B cell (primary cell): ENCODE measurements at regions not wholly inside any gene's neighbourhood (a gene's known extent, or its start where the extent isn't known, plus 50 kb on each side); places are given as distances from the start of the nearest gene placed in this dataset.

Experiments
- ATAC-seq: fragments of 200-7000 bp; cut with Tn5 transposase; one replicate; pipeline ENCODE4 v1.10.0; 2021; ENCODE audit warnings: low read depth, mild to moderate bottlenecking, moderate number of reproducible peaks, moderate library complexity
- CTCF ChIA-PET: fragments of 350-600 bp; sonication (Branson Sonifier 250); formaldehyde crosslinking; loops from one replicate; lab custom pipeline; 2021; ENCODE audit warnings: antibody characterized with exemption, inconsistent platforms; lab: Charles Lee
- POLR2A ChIA-PET: fragments of 350-600 bp; sonication (Branson Sonifier 250); formaldehyde crosslinking; loops from one replicate; lab custom pipeline; 2021; ENCODE audit warnings: antibody characterized with exemption; lab: Charles Lee
- DNase-seq: peaks from one replicate; pipeline ENCODE4 v3.0.0; 2013
- H2AFZ ChIP-seq: 2 replicates; pipeline ENCODE4 v1.6.1; 2012; ENCODE audit warnings: mild to moderate bottlenecking, low read depth, low read length; ENCODE audit not compliant: insufficient read depth, poor library complexity, severe bottlenecking
- H3K27ac ChIP-seq, 2 donors: 1 replicate in 1 of 2; 2 replicates in 1 of 2; pipeline ENCODE4 v1.5.1; 2012 to 2013; ENCODE audit warnings: low read length in 2 of 2, mild to moderate bottlenecking in 2 of 2, moderate library complexity in 1 of 2
- H3K27me3 ChIP-seq, 4 experiments: fragments of 200-600 bp in 1 of 4; sonication (generic) in 1 of 4; replicated peaks in 1 of 4; 1 replicate in 2 of 4; 2 replicates in 2 of 4; pipeline versions ENCODE4 v1.6.1 to v1.7.0; 2013 to 2016; ENCODE audit warnings: low read length in 3 of 4, mild to moderate bottlenecking in 2 of 4, mixed read lengths in 1 of 4, moderate library complexity in 1 of 4; ENCODE audit not compliant: insufficient read depth in 4 of 4, control insufficient read depth in 3 of 4; ENCODE audit errors: control extremely low read depth in 1 of 4
- H3K36me3 ChIP-seq, 2 experiments: replicated peaks in 1 of 2; 1 replicate in 1 of 2; 2 replicates in 1 of 2; pipeline versions ENCODE4 v1.6.1 to v1.7.1; 2013; ENCODE audit warnings: low read length in 1 of 2; ENCODE audit not compliant: insufficient read depth in 2 of 2, control insufficient read depth in 1 of 2; ENCODE audit errors: control extremely low read depth in 1 of 2, extremely low read depth in 1 of 2
- H3K4me1 ChIP-seq, 2 donors: fragments of 200-600 bp in 1 of 2; sonication (generic) in 1 of 2; 1 replicate in 1 of 2; 2 replicates in 1 of 2; pipeline versions ENCODE4 v1.5.1 to v1.6.1; 2013 to 2017; ENCODE audit warnings: low read length in 2 of 2; ENCODE audit not compliant: control insufficient read depth in 2 of 2, insufficient read depth in 2 of 2
- H3K4me2 ChIP-seq: replicated peaks from 2 replicates; pipeline ENCODE3; 2012; ENCODE audit warnings: mild to moderate bottlenecking, low read depth, low read length; ENCODE audit not compliant: poor library complexity, severe bottlenecking
- H3K4me3 ChIP-seq, 5 experiments: fragments of 200-600 bp in 1 of 5; sonication (generic) in 1 of 5; 1 replicate in 3 of 5; 2 replicates in 2 of 5; pipeline versions ENCODE4 v1.5.1 to v1.7.0; 2011 to 2016; ENCODE audit warnings: low read length in 4 of 5, mild to moderate bottlenecking in 4 of 5, low read depth in 2 of 5, control low read depth in 1 of 5, moderate library complexity in 1 of 5; ENCODE audit not compliant: insufficient read depth in 1 of 5; ENCODE audit errors: control extremely low read depth in 1 of 5, extremely low read depth in 1 of 5
- H3K79me2 ChIP-seq: fragments of 200-600 bp; sonication (generic); one replicate; pipeline ENCODE4 v1.6.0; 2016; ENCODE audit warnings: low read length; ENCODE audit not compliant: control insufficient read depth, insufficient read depth
- H3K9ac ChIP-seq: fragments of 200-600 bp; sonication (generic); 2 replicates; pipeline ENCODE4 v1.6.1; 2017; ENCODE audit warnings: mild to moderate bottlenecking, low read length, moderate library complexity
- H3K9me3 ChIP-seq, 3 donors: one replicate each; pipeline versions ENCODE4 v1.6.1 to v1.7.1; 2013; ENCODE audit warnings: low read length in 2 of 3; ENCODE audit not compliant: control insufficient read depth in 2 of 3, insufficient read depth in 1 of 3; ENCODE audit errors: control extremely low read depth in 1 of 3
- H4K20me1 ChIP-seq: 2 replicates; pipeline ENCODE4 v1.6.0; 2012; ENCODE audit warnings: mild to moderate bottlenecking, low read length; ENCODE audit not compliant: insufficient read depth, control insufficient read depth, poor library complexity, severe bottlenecking
- H3K27ac Mint-ChIP-seq: one replicate; pipeline ENCODE4 v1.8.0; 2021; ENCODE audit warnings: mixed read lengths
- H3K27me3 Mint-ChIP-seq: one replicate; pipeline ENCODE4 v1.8.0; 2021; ENCODE audit warnings: mixed read lengths
- H3K4me1 Mint-ChIP-seq: one replicate; pipeline ENCODE4 v1.8.0; 2021; ENCODE audit warnings: mixed read lengths
- H3K4me3 Mint-ChIP-seq: one replicate; pipeline ENCODE4 v1.8.0; 2021; ENCODE audit warnings: mixed read lengths
- H3K9me3 Mint-ChIP-seq: one replicate; pipeline ENCODE4 v1.8.0; 2022; ENCODE audit warnings: mixed read lengths; ENCODE audit not compliant: insufficient read depth
- EZH2 ChIP-seq: IDR thresholded peaks from 2 replicates; pipeline ENCODE4 v1.6.1; 2012; ENCODE audit warnings: borderline replicate concordance, low read depth, mild to moderate bottlenecking, moderate library complexity, low read length; ENCODE audit not compliant: insufficient read depth, poor library complexity, severe bottlenecking
- WGBS: methylation state at CpG from one replicate; pipeline ENCODE4 v1.1.5; 2013; ENCODE audit warnings: missing lambda C conversion rate; ENCODE audit not compliant: insufficient coverage; 5-methylcytosine and 5-hydroxymethylcytosine counted together
- intact Hi-C: fragments of 100-400 bp; cut with micrococcal nuclease; formaldehyde crosslinking; loops from one replicate; pipeline ENCODE4 v1.10.0; 2022
- TF ChIP-seq, protein P1 (sequence below): fragments of 200-600 bp; IDR thresholded peaks from one replicate; pipeline ENCODE4 v1.8.0; 2022; ENCODE audit warnings: antibody characterized with exemption, mild to moderate bottlenecking

DNA sequence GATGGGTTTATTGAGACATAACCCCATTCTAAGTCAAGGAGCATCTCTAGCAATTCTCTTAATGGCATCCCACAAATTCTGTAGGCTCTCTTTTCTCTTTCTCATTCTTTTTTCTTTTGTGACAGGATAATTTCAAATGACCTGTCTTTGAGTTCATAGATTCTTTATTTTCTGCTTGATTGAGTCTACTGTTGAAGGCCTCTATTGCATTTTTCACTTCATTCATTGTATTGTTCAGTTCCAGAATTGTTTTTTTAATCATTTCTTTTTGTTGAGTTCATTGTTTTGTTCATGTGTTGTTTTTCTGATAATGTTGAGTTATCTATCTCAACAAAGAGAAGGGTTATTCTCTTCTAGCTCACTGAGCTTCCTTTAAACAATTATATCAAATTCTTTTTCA is 144.7 kb upstream of the IL12B start:
- H3K4me3 Mint-ChIP-seq = no peak overlapping the region
- H4K20me1 ChIP-seq = no peaks in the 10 kb centered on the region
- no peak overlapping the region for H3K27ac ChIP-seq
- peaks cover 12% of the 10 kb centered on the region for H3K4me1 Mint-ChIP-seq
- no peak overlapping the region for H2AFZ ChIP-seq
- H3K27ac Mint-ChIP-seq = no peak overlapping the region
- no peak for DNase-seq
- H3K9me3 ChIP-seq = peaks cover 0 to 22% (median 8%) of the 10 kb centered on the region in 3 donors
- no peak overlapping the region for H3K4me3 ChIP-seq
- no peak overlapping the region for H3K4me2 ChIP-seq
- TF ChIP-seq EZH2 = no peak
- TF ChIP-seq, protein P1, sequence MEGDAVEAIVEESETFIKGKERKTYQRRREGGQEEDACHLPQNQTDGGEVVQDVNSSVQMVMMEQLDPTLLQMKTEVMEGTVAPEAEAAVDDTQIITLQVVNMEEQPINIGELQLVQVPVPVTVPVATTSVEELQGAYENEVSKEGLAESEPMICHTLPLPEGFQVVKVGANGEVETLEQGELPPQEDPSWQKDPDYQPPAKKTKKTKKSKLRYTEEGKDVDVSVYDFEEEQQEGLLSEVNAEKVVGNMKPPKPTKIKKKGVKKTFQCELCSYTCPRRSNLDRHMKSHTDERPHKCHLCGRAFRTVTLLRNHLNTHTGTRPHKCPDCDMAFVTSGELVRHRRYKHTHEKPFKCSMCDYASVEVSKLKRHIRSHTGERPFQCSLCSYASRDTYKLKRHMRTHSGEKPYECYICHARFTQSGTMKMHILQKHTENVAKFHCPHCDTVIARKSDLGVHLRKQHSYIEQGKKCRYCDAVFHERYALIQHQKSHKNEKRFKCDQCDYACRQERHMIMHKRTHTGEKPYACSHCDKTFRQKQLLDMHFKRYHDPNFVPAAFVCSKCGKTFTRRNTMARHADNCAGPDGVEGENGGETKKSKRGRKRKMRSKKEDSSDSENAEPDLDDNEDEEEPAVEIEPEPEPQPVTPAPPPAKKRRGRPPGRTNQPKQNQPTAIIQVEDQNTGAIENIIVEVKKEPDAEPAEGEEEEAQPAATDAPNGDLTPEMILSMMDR = no peak
- no peak overlapping the region for H3K9ac ChIP-seq
- CTCF ChIA-PET = no interaction called here
- H3K27me3 Mint-ChIP-seq = no peaks in the 10 kb centered on the region
- ATAC-seq = no peak
- H3K27me3 ChIP-seq = no peaks in the 10 kb centered on the region
- H3K9me3 Mint-ChIP-seq = peaks cover 11% of the 10 kb centered on the region
- intact Hi-C loops = no loop called here
- H3K36me3 ChIP-seq = no peaks in the 10 kb centered on the region
- H3K4me1 ChIP-seq = peaks cover 6 to 8% of the 10 kb centered on the region in 2 donors
- POLR2A ChIA-PET = interaction anchor here (0.6 kb wide), 1 partner anchor 18 kb away, joined by 3 read pairs; no protein-coding TSS in a partner anchor
- no peaks in the 10 kb centered on the region for H3K79me2 ChIP-seq

DNA sequence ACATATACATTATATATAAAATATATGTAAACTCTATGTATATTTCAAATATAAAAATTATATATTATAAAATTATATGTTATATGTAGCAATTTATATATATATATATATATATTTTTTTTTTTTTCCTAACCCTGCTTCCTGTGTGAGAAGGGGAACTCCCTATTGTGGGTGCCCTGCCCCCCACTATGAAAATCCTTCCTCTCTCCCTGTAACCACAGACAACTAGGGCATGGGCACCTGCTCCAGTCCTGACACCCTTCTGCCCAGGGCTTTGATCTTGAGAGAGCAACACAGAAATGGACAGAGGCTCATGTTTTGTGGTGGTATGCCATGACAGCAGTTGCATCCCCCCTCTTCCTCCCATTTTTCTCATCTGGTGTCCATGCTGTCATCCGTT is 148.7 kb upstream of the IL12B start:
- Histone ChIP-seq H3K9ac (no peak overlapping the region), H2AFZ (no peak overlapping the region), H3K4me3 (no peak overlapping the region), H3K4me1 (peaks cover 6 to 7% of the 10 kb centered on the region in 2 donors), H3K36me3 (no peaks in the 10 kb centered on the region), H3K4me2 (peak overlapping the region; percentile 9), H3K27me3 (no peaks in the 10 kb centered on the region), H3K27ac (no peak overlapping the region), H4K20me1 (no peaks in the 10 kb centered on the region), H3K79me2 (no peaks in the 10 kb centered on the region), H3K9me3 (peaks cover 0 to 22% (median 5%) of the 10 kb centered on the region in 3 donors)
- peaks cover 12% of the 10 kb centered on the region for H3K4me1 Mint-ChIP-seq
- no peak overlapping the region for H3K27ac Mint-ChIP-seq
- no peak for ATAC-seq
- ChIA-PET CTCF (no interaction called here), POLR2A (no interaction called here)
- WGBS = 60% methylated on average over 1 of the region's 1 CpG
- intact Hi-C loops = no loop called here
- H3K9me3 Mint-ChIP-seq = peaks cover 11% of the 10 kb centered on the region
- DNase-seq = peak; percentile 30
- TF ChIP-seq EZH2 = no peak
- TF ChIP-seq, protein P1 = no peak
- H3K4me3 Mint-ChIP-seq = no peak overlapping the region
- no peaks in the 10 kb centered on the region for H3K27me3 Mint-ChIP-seq
